HCT116 (cell line): ENCODE measurements at regions not wholly inside any gene's neighbourhood (a gene's known extent, or its start where the extent isn't known, plus 50 kb on each side); places are given as distances from the start of the nearest gene placed in this dataset.

Experiments used
- ATAC-seq: fragments of 200-7000 bp; cut with Tn5 transposase; 2 replicates; pipeline ENCODE4 v1.9.1; 2020; ENCODE audit warnings: mild to moderate bottlenecking, moderate library complexity
- BruUV-seq: library from RNA; stranded (reverse); fragments of 400-500 nt; replicated peaks from 2 replicates; lab custom pipeline; 2021; lab: Mats Ljungman, UMichigan
- CTCF ChIA-PET: fragments of 300-600 bp; sonication (Branson Sonifier 250); formaldehyde crosslinking; loops from one replicate; lab custom pipeline; 2021; ENCODE audit warnings: antibody characterized with exemption; lab: Charles Lee
- POLR2A ChIA-PET: fragments of 300-600, 350-600 bp; sonication (Branson Sonifier 250); formaldehyde crosslinking; loops from one replicate; lab custom pipeline; 2021; ENCODE audit warnings: antibody characterized with exemption; lab: Charles Lee
- RAD21 ChIA-PET, 2 experiments: fragments of 300-600 bp; sonication (Branson Sonifier 250); formaldehyde crosslinking; loops; one replicate each; lab custom pipeline; 2023; ENCODE audit warnings: low total read pairs in 2 of 2; ENCODE audit not compliant: uncharacterized antibody in 2 of 2, unreplicated experiment in 2 of 2, low non-redundant PET in 1 of 2; lab: Charles Lee
- DNase-seq: peaks from one replicate; pipeline ENCODE4 v3.0.0-alpha.2; 2010; ENCODE audit warnings: low read depth, low spot score
- H2AFZ ChIP-seq: fragments of 200-600 bp; shearing (Covaris generic), sonication (generic); 2 replicates; pipeline ENCODE4 v1.6.1; 2017; ENCODE audit warnings: low read depth, mixed run types, mixed read lengths, antibody characterized with exemption, low read length; ENCODE audit not compliant: poor library complexity, severe bottlenecking
- H3K27ac ChIP-seq: 2 replicates; pipeline ENCODE4 v1.5.1; 2012; ENCODE audit warnings: low read depth, low read length
- H3K27me3 ChIP-seq: fragments of 200-600 bp; sonication (generic); 2 replicates; pipeline ENCODE4 v1.6.1; 2016; ENCODE audit warnings: mixed run types, low read length, mixed read lengths; ENCODE audit not compliant: insufficient read depth
- H3K36me3 ChIP-seq, 2 experiments: fragments of 200-500 bp in 1 of 2; fragments of 200-600 bp in 1 of 2; sonication (Bioruptor generic) in 1 of 2; sonication (generic) in 1 of 2; 2 replicates each; pipeline versions ENCODE4 v1.5.1 to v1.6.1; 2014 to 2016; ENCODE audit warnings: low read length in 2 of 2, inconsistent platforms in 1 of 2, mixed read lengths in 1 of 2, mixed run types in 1 of 2; ENCODE audit not compliant: insufficient read depth in 2 of 2, control insufficient read depth in 1 of 2
- H3K4me1 ChIP-seq, 2 experiments: fragments of 200-600 bp in 1 of 2; sonication (generic) in 1 of 2; 2 replicates each; pipeline versions ENCODE4 v1.5.1 to v1.6.1; 2012 to 2017; ENCODE audit warnings: low read length in 2 of 2, inconsistent platforms in 1 of 2, mild to moderate bottlenecking in 1 of 2, mixed read lengths in 1 of 2, mixed run types in 1 of 2, moderate library complexity in 1 of 2; ENCODE audit not compliant: insufficient read depth in 2 of 2, control insufficient read depth in 1 of 2
- H3K4me2 ChIP-seq: fragments of 200-600 bp; sonication (generic); 2 replicates; pipeline ENCODE4 v1.6.1; 2017; ENCODE audit warnings: mixed run types, low read length, mixed read lengths
- H3K4me3 ChIP-seq, 2 experiments: fragments of 200-600 bp in 1 of 2; sonication (generic) in 1 of 2; replicated peaks in 1 of 2; 2 replicates each; pipeline ENCODE4 v1.5.1; 2011 to 2016; ENCODE audit warnings: low read length in 2 of 2, control low read depth in 1 of 2, low read depth in 1 of 2, mild to moderate bottlenecking in 1 of 2, mixed read lengths in 1 of 2, mixed run types in 1 of 2
- H3K79me2 ChIP-seq: fragments of 200-600 bp; sonication (generic); 2 replicates; pipeline ENCODE4 v1.6.1; 2017; ENCODE audit warnings: mild to moderate bottlenecking, mixed run types, low read length, moderate library complexity, mixed read lengths; ENCODE audit not compliant: insufficient read depth
- H3K9ac ChIP-seq: fragments of 200-600 bp; sonication (generic); 2 replicates; pipeline ENCODE4 v1.6.1; 2016; ENCODE audit warnings: low read length, mixed read lengths
- H3K9me2 ChIP-seq: fragments of 200-600 bp; sonication (generic), shearing (Covaris generic); 2 replicates; pipeline ENCODE4 v1.6.1; 2017; ENCODE audit warnings: mixed run types, mild to moderate bottlenecking, moderate library complexity; ENCODE audit not compliant: insufficient read depth
- H3K9me3 ChIP-seq, 2 experiments: fragments of 200-500 bp in 1 of 2; fragments of 200-600 bp in 1 of 2; sonication (Bioruptor generic) in 1 of 2; sonication (generic) in 1 of 2; 2 replicates each; pipeline ENCODE4 v1.6.1; 2014 to 2017; ENCODE audit warnings: low read length in 2 of 2, mixed read lengths in 2 of 2, inconsistent platforms in 1 of 2, low read depth in 1 of 2, mild to moderate bottlenecking in 1 of 2, mixed run types in 1 of 2, moderate library complexity in 1 of 2; ENCODE audit not compliant: control insufficient read depth in 1 of 2, insufficient read depth in 1 of 2
- H4K20me1 ChIP-seq: fragments of 200-600 bp; sonication (generic), shearing (Covaris generic); 2 replicates; pipeline ENCODE4 v1.6.1; 2017; ENCODE audit warnings: mixed run types, mild to moderate bottlenecking, moderate library complexity; ENCODE audit not compliant: insufficient read depth
- ATF3 ChIP-seq: IDR thresholded peaks from 2 replicates; pipeline ENCODE4 v1.6.1; 2012
- CBX3 ChIP-seq: IDR thresholded peaks from 2 replicates; pipeline ENCODE4 v1.6.1; 2012; ENCODE audit warnings: low read depth
- CEBPB ChIP-seq: IDR thresholded peaks from 2 replicates; pipeline ENCODE4 v1.6.1; 2012; ENCODE audit warnings: low read depth
- CTCF ChIP-seq, 3 experiments: fragments of 200-600 bp in 1 of 3; sonication (generic) in 1 of 3; IDR thresholded peaks in 2 of 3; conservative IDR thresholded peaks in 1 of 3; 2 replicates each; pipeline ENCODE4 v1.5.1; 2012 to 2017; ENCODE audit warnings: low read depth in 2 of 3, low read length in 2 of 3, antibody characterized with exemption in 1 of 3, borderline replicate concordance in 1 of 3, control low read depth in 1 of 3, mild to moderate bottlenecking in 1 of 3, mixed read lengths in 1 of 3, mixed run types in 1 of 3, moderate library complexity in 1 of 3; ENCODE audit not compliant: insufficient read depth in 1 of 3
- EZH2 ChIP-seq: fragments of 200-600 bp; sonication (generic); IDR thresholded peaks from 2 replicates; pipeline ENCODE4 v1.6.1; 2017; ENCODE audit warnings: antibody characterized with exemption, mixed run types
- FOSL1 ChIP-seq: IDR thresholded peaks from 2 replicates; pipeline ENCODE4 v1.6.1; 2012; ENCODE audit warnings: low read depth
- JUND ChIP-seq: IDR thresholded peaks from 2 replicates; pipeline ENCODE4 v1.6.1; 2012
- POLR2A ChIP-seq: IDR thresholded peaks from 2 replicates; pipeline ENCODE4 v1.7.0; 2011; ENCODE audit warnings: borderline replicate concordance; ENCODE audit not compliant: insufficient read depth, insufficient read length; ENCODE audit errors: extremely low read depth
- POLR2AphosphoS5 ChIP-seq: IDR thresholded peaks from 2 replicates; pipeline ENCODE4 v1.6.1; 2011; ENCODE audit warnings: mild to moderate bottlenecking, low read depth, low read length, moderate library complexity
- RAD21 ChIP-seq: IDR thresholded peaks from 2 replicates; pipeline ENCODE4 v1.6.1; 2012; ENCODE audit warnings: low read depth, mild to moderate bottlenecking
- REST ChIP-seq: IDR thresholded peaks from 2 replicates; pipeline ENCODE4 v1.6.1; 2012; ENCODE audit warnings: low read depth
- SIN3A ChIP-seq: IDR thresholded peaks from 2 replicates; pipeline ENCODE4 v1.6.1; 2012; ENCODE audit warnings: low read depth
- SP1 ChIP-seq: IDR thresholded peaks from 2 replicates; pipeline ENCODE4 v1.6.1; 2012; ENCODE audit warnings: low read depth
- SRF ChIP-seq: IDR thresholded peaks from 2 replicates; pipeline ENCODE4 v1.6.1; 2012; ENCODE audit warnings: low read depth
- YY1 ChIP-seq: IDR thresholded peaks from 2 replicates; pipeline ENCODE4 v1.6.1; 2011; ENCODE audit warnings: low read length, low read depth, moderate library complexity, mild to moderate bottlenecking; ENCODE audit not compliant: insufficient replicate concordance; ENCODE audit errors: extremely low read depth
- ZBTB33 ChIP-seq: IDR thresholded peaks from 2 replicates; pipeline ENCODE4 v1.6.1; 2011; ENCODE audit warnings: mild to moderate bottlenecking, low read length, moderate library complexity; ENCODE audit not compliant: insufficient replicate concordance; ENCODE audit errors: extremely low read depth
- ZFX ChIP-seq: fragments of 450-650 bp; IDR thresholded peaks from 2 replicates; pipeline ENCODE4 v1.6.1; 2017
- ZNF274 ChIP-seq: fragments of 200-500 bp; sonication (Bioruptor generic); IDR thresholded peaks from 2 replicates; pipeline ENCODE4 v1.6.1; 2014; ENCODE audit warnings: mild to moderate bottlenecking, low read depth, low read length, inconsistent platforms
- intact Hi-C: fragments of 100-400 bp; cut with micrococcal nuclease; formaldehyde crosslinking; loops from 2 replicates; pipeline ENCODE4 v1.10.0; 2022

GRCh38 chr12:126734296-126734695 is 1532.7 kb upstream of the TMEM132C start (continued):
- TF ChIP-seq ATF3: no peak
- no peak for TF ChIP-seq CEBPB
- TF ChIP-seq SIN3A: no peak
- TF ChIP-seq FOSL1: no peak

- Histone ChIP-seq H3K4me1 (no peaks in the 10 kb centered on the region), H3K36me3 (no peaks in the 10 kb centered on the region), H3K79me2 (no peaks in the 10 kb centered on the region), H3K4me3 (no peak overlapping the region), H3K27me3 (no peaks in the 10 kb centered on the region), H2AFZ (no peak overlapping the region), H3K27ac (no peak overlapping the region), H3K4me2 (no peak overlapping the region), H4K20me1 (no peaks in the 10 kb centered on the region), H3K9me2 (no peaks in the 10 kb centered on the region), H3K9me3 (no peaks in the 10 kb centered on the region), H3K9ac (no peak overlapping the region)
- CTCF ChIA-PET: no interaction called here
- intact Hi-C loops: no loop called here
- BruUV-seq: no TSS peak
- TF ChIP-seq ZNF274: no peak
- TF ChIP-seq ATF3: no peak
- no peak for TF ChIP-seq JUND
- no peak for TF ChIP-seq EZH2
- TF ChIP-seq SP1: no peak
- TF ChIP-seq YY1: no peak
- no peak for TF ChIP-seq POLR2AphosphoS5
- no peak for TF ChIP-seq CBX3
- no peak for TF ChIP-seq POLR2A
- TF ChIP-seq REST: no peak
- TF ChIP-seq CTCF (IDR thresholded peaks at IDR 0.05 in 2 of 3, conservative IDR thresholded peaks at IDR 0.05 in 1 of 3; ENCODE audit: borderline replicate concordance in 1 of 3, insufficient read depth in 1 of 3, low read depth in 2 of 3, low read length in 2 of 3): no peak
- no peak for TF ChIP-seq FOSL1
- no peak for TF ChIP-seq CEBPB
- TF ChIP-seq ZBTB33: no peak
- TF ChIP-seq ZFX: no peak
- no peak for TF ChIP-seq SIN3A
- TF ChIP-seq RAD21: no peak
- TF ChIP-seq SRF: no peak
- DNase-seq: no peak
- ATAC-seq: no peak
- POLR2A ChIA-PET: no interaction called here
- RAD21 ChIA-PET: no interaction called here
Measured at GRCh38 chr12:126734710-126735109, 1532.3 kb upstream of the TMEM132C start.
